ENCODE measurements at regions not wholly inside any gene's neighbourhood (a gene's known extent, or its start where the extent isn't known, plus 50 kb on each side); places are given as distances from the start of the nearest gene placed in this dataset.

- peaks cover 0 to 12% of the 10 kb centered on the region in 2 donors for H3K9me3 ChIP-seq (replicated peaks in 1 of 2; ENCODE audit: control insufficient read depth in 1 of 2, insufficient read depth in 1 of 2, low read length in 2 of 2)
- no peak overlapping the region for H3K9ac ChIP-seq (ENCODE audit: insufficient read depth, low read length, poor library complexity, severe bottlenecking)
- WGBS (ENCODE audit: insufficient coverage): 100% methylated on average over 2 of the region's 4 CpGs
- no peaks in the 10 kb centered on the region for H3K27me3 ChIP-seq (ENCODE audit: control insufficient read depth in 2 of 2, insufficient read depth in 2 of 2, low read length in 2 of 2)
- intact Hi-C loops (cut with micrococcal nuclease): no loop called here
- DNase-seq: no peak
- no peaks in the 10 kb centered on the region for H3K4me1 Mint-ChIP-seq
- no peaks in the 10 kb centered on the region for H3K4me1 ChIP-seq (ENCODE audit: control insufficient read depth in 1 of 2, insufficient read depth in 2 of 2, low read length in 2 of 2)
- no peaks in the 10 kb centered on the region for H4K20me1 ChIP-seq (ENCODE audit: insufficient read depth, low read length)
- H3K36me3 Mint-ChIP-seq: no peaks in the 10 kb centered on the region
- H3K27ac Mint-ChIP-seq: no peak overlapping the region
- no peak overlapping the region for H2AFZ ChIP-seq (ENCODE audit: insufficient read depth, low read depth, low read length, poor library complexity, severe bottlenecking)
- no peak overlapping the region for H3K4me3 ChIP-seq (replicated peaks in 1 of 3; ENCODE audit: low read depth in 2 of 3, low read length in 3 of 3)
- H3K27ac ChIP-seq (ENCODE audit: low read depth in 1 of 2, low read length in 2 of 2): no peak overlapping the region
- no peak overlapping the region for H3K4me3 Mint-ChIP-seq
- H3K27me3 Mint-ChIP-seq (ENCODE audit: low read depth in 3 of 3): peaks cover 3 to 9% (median 4%) of the 10 kb centered on the region in 3 donors
- no peaks in the 10 kb centered on the region for H3K79me2 ChIP-seq (ENCODE audit: insufficient read depth, low read length)
- no peaks in the 10 kb centered on the region for H3K36me3 ChIP-seq (replicated peaks in 1 of 2; ENCODE audit: control insufficient read depth in 1 of 2, insufficient read depth in 2 of 2, low read length in 2 of 2)
- no peak overlapping the region for H3K4me2 ChIP-seq (replicated peaks; ENCODE audit: extremely low read depth, low read length, poor library complexity, severe bottlenecking)
- H3K9me3 Mint-ChIP-seq: peaks cover 0 to 23% (median 10%) of the 10 kb centered on the region in 7 donors
- TF ChIP-seq CTCF (IDR thresholded peaks at IDR 0.05): no peak
Measured at GRCh38 chr6:167538746-167539145, 213.9 kb downstream of the TTLL2 start.

- Mint-ChIP-seq H3K36me3 (no peaks in the 10 kb centered on the region), H3K4me3 (no peak overlapping the region), H3K9me3 (peaks cover 0 to 20% (median 10%) of the 10 kb centered on the region in 7 donors), H3K27ac (no peak overlapping the region), H3K4me1 (no peaks in the 10 kb centered on the region), H3K27me3 (ENCODE audit: low read depth in 3 of 3) (peaks cover 3 to 6% (median 4%) of the 10 kb centered on the region in 3 donors)
- Histone ChIP-seq H3K9me3 (replicated peaks in 1 of 2; ENCODE audit: control insufficient read depth in 1 of 2, insufficient read depth in 1 of 2, low read length in 2 of 2) (peaks cover 0 to 12% of the 10 kb centered on the region in 2 donors), H3K79me2 (ENCODE audit: insufficient read depth, low read length) (no peaks in the 10 kb centered on the region), H3K9ac (ENCODE audit: insufficient read depth, low read length, poor library complexity, severe bottlenecking) (no peak overlapping the region), H2AFZ (ENCODE audit: insufficient read depth, low read depth, low read length, poor library complexity, severe bottlenecking) (no peak overlapping the region), H3K4me3 (replicated peaks in 1 of 3; ENCODE audit: low read depth in 2 of 3, low read length in 3 of 3) (no peak overlapping the region), H3K4me1 (ENCODE audit: control insufficient read depth in 1 of 2, insufficient read depth in 2 of 2, low read length in 2 of 2) (no peaks in the 10 kb centered on the region), H3K27me3 (ENCODE audit: control insufficient read depth in 2 of 2, insufficient read depth in 2 of 2, low read length in 2 of 2) (no peaks in the 10 kb centered on the region), H3K36me3 (replicated peaks in 1 of 2; ENCODE audit: control insufficient read depth in 1 of 2, insufficient read depth in 2 of 2, low read length in 2 of 2) (no peaks in the 10 kb centered on the region), H3K27ac (ENCODE audit: low read depth in 1 of 2, low read length in 2 of 2) (no peak overlapping the region), H4K20me1 (ENCODE audit: insufficient read depth, low read length) (no peaks in the 10 kb centered on the region), H3K4me2 (replicated peaks; ENCODE audit: extremely low read depth, low read length, poor library complexity, severe bottlenecking) (no peak overlapping the region)
- DNase-seq: no peak
- 95% methylated on average over 3 of the region's 7 CpGs for WGBS (ENCODE audit: insufficient coverage)
- no peak for TF ChIP-seq CTCF (IDR thresholded peaks at IDR 0.05)
- intact Hi-C loops (cut with micrococcal nuclease): no loop called here
Measured at GRCh38 chr6:167540796-167541195, 215.9 kb downstream of the TTLL2 start.

Data from CD14-positive monocyte (primary cell).